GM10266 (cell line): ENCODE measurements at regions not wholly inside any gene's neighbourhood (a gene's known extent, or its start where the extent isn't known, plus 50 kb on each side); places are given as distances from the start of the nearest gene placed in this dataset.

Experiments
- DNase-seq: peaks from one replicate; pipeline ENCODE4 v3.0.0; 2012; ENCODE audit errors: extremely low spot score
- CTCF ChIP-seq: IDR thresholded peaks from 2 replicates; pipeline ENCODE4 v1.5.1; 2012; ENCODE audit warnings: mild to moderate bottlenecking, low read depth; ENCODE audit not compliant: control insufficient read depth, insufficient read depth; ENCODE audit errors: missing control alignments

- no peak for TF ChIP-seq CTCF
- DNase-seq = no peak
Measured at GRCh38 chr1:30029677-30030076, 693.7 kb downstream of the MATN1 start.

- no peak for DNase-seq
Measured at GRCh38 chr1:30028939-30029338, 694.4 kb downstream of the MATN1 start.

GRCh38 chr1:30028283-30028682 is 695.1 kb downstream of the MATN1 start:
- DNase-seq = no peak
- TF ChIP-seq CTCF = no peak

More at GRCh38 chr1:30028939-30029338, 694.4 kb downstream of the MATN1 start:
- no peak for TF ChIP-seq CTCF

- DNase-seq = no peak
- TF ChIP-seq CTCF = no peak
Measured at GRCh38 chr1:30027247-30027646, 696.1 kb downstream of the MATN1 start.

- DNase-seq = no peak
- TF ChIP-seq CTCF = no peak
Measured at GRCh38 chr1:30024411-30025195, 698.8 kb downstream of the MATN1 start.

GRCh38 chr1:30023339-30024022 is 699.9 kb downstream of the MATN1 start:
- no peak for TF ChIP-seq CTCF
- DNase-seq = no peak

GRCh38 chr1:30014031-30014430 is 709.4 kb downstream of the MATN1 start:
- no peak for DNase-seq
- no peak for TF ChIP-seq CTCF
